Heart left ventricle (tissue), 16 donors: ENCODE measurements at regions not wholly inside any gene's neighbourhood (a gene's known extent, or its start where the extent isn't known, plus 50 kb on each side); places are given as distances from the start of the nearest gene placed in this dataset.
A peak's percentile ranks its signal among the peaks of the same experiment; 100 is the strongest.

Source experiments
- ATAC-seq, 4 donors: fragments of 200-7000 bp; cut with Tn5 transposase; one replicate each; pipeline ENCODE4 v1.9.1; 2020 to 2022; ENCODE audit warnings: moderate library complexity in 4 of 4, mild to moderate bottlenecking in 3 of 4, moderate number of reproducible peaks in 1 of 4
- DNase-seq, 5 donors: peaks; one replicate each; pipeline ENCODE4 v3.0.0-alpha.2; 2020
- H3K27ac ChIP-seq, 12 donors: fragments of 200-600 bp; sonication (generic) in 4 of 12; one replicate each; pipeline versions ENCODE4 v1.5.0 to v1.8.0; 2016 to 2022; ENCODE audit warnings: mild to moderate bottlenecking in 2 of 12
- H3K27me3 ChIP-seq, 9 donors: fragments of 200-600 bp; sonication (generic) in 2 of 9; one replicate each; pipeline versions ENCODE4 v1.5.1 to v1.8.0; 2016 to 2022; ENCODE audit warnings: mild to moderate bottlenecking in 3 of 9
- H3K36me3 ChIP-seq, 9 donors: fragments of 200-600 bp; sonication (generic) in 2 of 9; one replicate each; pipeline versions ENCODE4 v1.5.0 to v1.8.0; 2018 to 2022; ENCODE audit warnings: mild to moderate bottlenecking in 2 of 9
- H3K4me1 ChIP-seq, 12 donors: fragments of 200-600 bp; sonication (generic) in 4 of 12; one replicate each; pipeline versions ENCODE4 v1.5.0 to v1.8.0; 2016 to 2022; ENCODE audit warnings: mild to moderate bottlenecking in 3 of 12
- H3K4me3 ChIP-seq, 12 donors: fragments of 200-600 bp; sonication (generic) in 4 of 12; one replicate each; pipeline versions ENCODE4 v1.5.0 to v1.8.0; 2017 to 2022; ENCODE audit warnings: mild to moderate bottlenecking in 9 of 12, moderate library complexity in 4 of 12
- H3K9me3 ChIP-seq, 12 donors: fragments of 200-600 bp; sonication (generic) in 4 of 12; one replicate each; pipeline versions ENCODE4 v1.5.0 to v1.8.0; 2016 to 2022; ENCODE audit warnings: mild to moderate bottlenecking in 1 of 12
- POLR2A ChIP-seq, 2 donors: fragments of 450-650 bp; IDR thresholded peaks; one replicate each; pipeline ENCODE4 v1.6.1; 2017; ENCODE audit warnings: antibody characterized with exemption in 2 of 2, mild to moderate bottlenecking in 2 of 2, moderate library complexity in 2 of 2
- WGBS, 4 donors: extraction: QIAGEN DNeasy Blood & Tissue Kit in 2 of 4; methylation state at CpG; one replicate each; pipeline versions ENCODE4 v1.1.5 to v1.1.7; 2013 to 2018; 5-methylcytosine and 5-hydroxymethylcytosine counted together
- intact Hi-C, 10 donors: fragments of 100-400 bp; cut with DNase I; formaldehyde crosslinking; loops; one replicate each; pipeline versions ENCODE4 v1.11.1 to v1.14.2; 2022
- TF ChIP-seq, protein P1 (sequence below), 12 donors: fragments of 200-600 bp; sonication (generic) in 4 of 12; IDR thresholded peaks; one replicate each; pipeline versions ENCODE4 v1.5.0 to v1.8.0; 2018 to 2022; ENCODE audit warnings: antibody characterized with exemption in 12 of 12, mild to moderate bottlenecking in 5 of 12
- donor health status: ischemic (EF 13 %, LVEDD 7.1; RV severe dilation, severe dysfunction).
- donor health status: healthy with polysubstance abuse.
- donor health status: DM: no; HTN: yes; CAD: no.
- donor health status: DM: no; HTN: no; CAD: no.
- donor health status: ischemic (EF 25% LVEDD 6.9; RV normal size, moderate dysfunction).
- donor health status: ischemic (EF 25% LVEDD 5.7; RV mildly dilated, moderate dysfunction).
- donor health status: healthy.
- donor health status: DM: yes; HTN: yes; CAD: no.
- donor health status: ischemic (EF 35%, LVEDD 5.7; RV mildly dilated, moderate dysfunction).
- donor health status: nonischemic (EF 11% LVEDD 7.7; RV severe dilation, severe dysfunction).
- donor health status: DM: yes; HTN: yes; CAD: no.
- donor health status: PGD.
- donor health status: ischemic (EF 29% LVEDD 5.4; RV normal size, mild dysfunction).
- donor health status: nonischemic (EF 23%, LVEDD 6.1; RV moderate dilation, normal function).

DNA sequence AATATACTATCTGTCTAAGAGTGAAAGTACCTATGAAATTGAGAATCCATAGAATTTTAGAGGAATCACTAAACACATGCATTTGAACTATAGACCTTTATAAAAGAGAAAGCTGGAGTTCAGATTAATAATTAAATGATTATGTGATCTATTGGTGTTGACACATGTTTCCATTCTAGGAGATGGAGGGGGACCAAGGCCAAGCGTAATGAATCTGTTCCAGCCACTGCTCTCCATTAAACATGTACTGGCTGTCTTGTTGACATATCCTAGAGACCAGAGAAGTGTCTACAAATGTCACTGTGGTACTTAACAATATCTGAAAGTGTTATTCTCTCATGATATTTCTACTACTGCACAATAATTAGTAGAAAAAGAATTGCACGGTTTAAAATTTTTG is 432.4 kb downstream of the BMP2 start:
- H3K4me1 ChIP-seq = no peaks in the 10 kb centered on the region
- ATAC-seq (peak; percentile 69 to 95 (median 92)), DNase-seq (peak in 1 of 5 donors; percentile 29)
- no peak overlapping the region for H3K27ac ChIP-seq
- H3K27me3 ChIP-seq = no peaks in the 10 kb centered on the region
- no peak for TF ChIP-seq POLR2A (IDR thresholded peaks at IDR 0.05)
- TF ChIP-seq, protein P1, sequence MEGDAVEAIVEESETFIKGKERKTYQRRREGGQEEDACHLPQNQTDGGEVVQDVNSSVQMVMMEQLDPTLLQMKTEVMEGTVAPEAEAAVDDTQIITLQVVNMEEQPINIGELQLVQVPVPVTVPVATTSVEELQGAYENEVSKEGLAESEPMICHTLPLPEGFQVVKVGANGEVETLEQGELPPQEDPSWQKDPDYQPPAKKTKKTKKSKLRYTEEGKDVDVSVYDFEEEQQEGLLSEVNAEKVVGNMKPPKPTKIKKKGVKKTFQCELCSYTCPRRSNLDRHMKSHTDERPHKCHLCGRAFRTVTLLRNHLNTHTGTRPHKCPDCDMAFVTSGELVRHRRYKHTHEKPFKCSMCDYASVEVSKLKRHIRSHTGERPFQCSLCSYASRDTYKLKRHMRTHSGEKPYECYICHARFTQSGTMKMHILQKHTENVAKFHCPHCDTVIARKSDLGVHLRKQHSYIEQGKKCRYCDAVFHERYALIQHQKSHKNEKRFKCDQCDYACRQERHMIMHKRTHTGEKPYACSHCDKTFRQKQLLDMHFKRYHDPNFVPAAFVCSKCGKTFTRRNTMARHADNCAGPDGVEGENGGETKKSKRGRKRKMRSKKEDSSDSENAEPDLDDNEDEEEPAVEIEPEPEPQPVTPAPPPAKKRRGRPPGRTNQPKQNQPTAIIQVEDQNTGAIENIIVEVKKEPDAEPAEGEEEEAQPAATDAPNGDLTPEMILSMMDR (IDR thresholded peaks at IDR 0.05) = no peak
- intact Hi-C loops = no loop called here
- H3K36me3 ChIP-seq = no peaks in the 10 kb centered on the region
- H3K9me3 ChIP-seq = no peaks in the 10 kb centered on the region
- no peak overlapping the region for H3K4me3 ChIP-seq
- WGBS, 4 donors = 48 to 82% (median 59%) methylated on average over 2 of the region's 2 CpGs

DNA sequence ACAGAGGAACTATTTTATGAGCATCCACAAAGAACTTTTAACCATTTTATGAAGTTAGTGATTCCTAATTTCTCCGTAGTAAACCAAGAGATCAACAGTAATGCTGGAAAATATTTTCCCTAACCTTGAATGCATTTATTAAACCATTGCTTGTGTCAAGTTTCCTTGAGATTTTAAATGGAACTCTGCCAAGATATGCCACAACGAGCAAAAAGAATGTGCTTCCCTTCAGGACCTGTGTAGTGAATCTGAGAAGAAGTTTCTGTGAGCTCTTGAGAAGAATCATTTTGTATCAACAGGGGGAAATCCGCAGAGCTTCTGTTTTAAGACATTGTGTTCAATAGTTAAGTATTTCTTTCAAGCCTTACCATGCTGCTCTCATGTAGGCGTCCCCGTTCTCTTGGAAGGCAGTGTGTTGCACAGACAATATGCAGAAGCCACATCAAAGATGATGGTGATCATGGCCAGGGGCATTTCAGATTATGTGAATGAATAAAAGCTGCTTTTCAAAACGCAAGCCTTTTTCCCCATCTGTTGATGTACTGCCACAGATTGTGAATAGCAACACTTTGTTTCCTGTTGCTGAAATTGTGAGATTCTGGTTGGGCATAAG is 439.8 kb downstream of the BMP2 start:
- ATAC-seq = no peak
- TF ChIP-seq, protein P1 (IDR thresholded peaks at IDR 0.05) = no peak
- TF ChIP-seq POLR2A (IDR thresholded peaks at IDR 0.05) = no peak
- Histone ChIP-seq H3K4me1 (peaks cover 0 to 17% (median 0%) of the 10 kb centered on the region in 12 donors), H3K27ac (no peak overlapping the region), H3K36me3 (no peaks in the 10 kb centered on the region), H3K27me3 (no peaks in the 10 kb centered on the region), H3K9me3 (peaks cover 0 to 4% (median 0%) of the 10 kb centered on the region in 12 donors), H3K4me3 (no peak overlapping the region)
- 64 to 73% (median 68%) methylated on average over 6 of the region's 6 CpGs for WGBS, 4 donors
- intact Hi-C loops = loop anchor here in 1 of 10 donors (5.0 kb wide), 1 partner anchor 45 kb away; no protein-coding TSS in a partner anchor
- no peak for DNase-seq

DNA sequence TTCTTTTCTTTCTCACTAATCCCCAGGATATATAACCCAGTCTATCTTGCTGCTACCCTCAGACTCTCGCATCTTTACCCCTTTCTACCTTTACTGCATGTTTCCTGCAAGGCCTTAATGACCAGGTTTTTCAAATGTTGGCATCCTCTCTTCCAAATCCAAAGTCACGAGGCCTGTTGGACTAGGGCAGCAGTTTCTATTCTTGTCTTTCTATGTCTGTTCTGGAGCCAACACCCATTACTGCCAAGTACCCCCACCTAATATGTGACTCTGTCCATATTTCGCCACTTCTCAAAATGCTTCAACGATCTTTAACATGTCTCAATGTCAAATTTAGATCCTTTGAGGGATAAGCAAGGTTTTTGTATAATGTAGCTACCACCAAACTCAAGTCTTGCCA is 443.4 kb downstream of the BMP2 start:
- no peak for TF ChIP-seq POLR2A (IDR thresholded peaks at IDR 0.05)
- TF ChIP-seq, protein P1 (IDR thresholded peaks at IDR 0.05) = no peak
- peaks cover 0 to 17% (median 0%) of the 10 kb centered on the region in 12 donors for H3K4me1 ChIP-seq
- DNase-seq (no peak), ATAC-seq (peak; percentile 59 to 64 (median 60))
- intact Hi-C loops = no loop called here
- H3K9me3 ChIP-seq = peaks cover 0 to 4% (median 0%) of the 10 kb centered on the region in 12 donors
- no peak overlapping the region for H3K27ac ChIP-seq
- no peaks in the 10 kb centered on the region for H3K27me3 ChIP-seq
- no peaks in the 10 kb centered on the region for H3K36me3 ChIP-seq
- 48 to 65% (median 54%) methylated on average over 4 of the region's 4 CpGs for WGBS, 4 donors
- H3K4me3 ChIP-seq = no peak overlapping the region

DNA sequence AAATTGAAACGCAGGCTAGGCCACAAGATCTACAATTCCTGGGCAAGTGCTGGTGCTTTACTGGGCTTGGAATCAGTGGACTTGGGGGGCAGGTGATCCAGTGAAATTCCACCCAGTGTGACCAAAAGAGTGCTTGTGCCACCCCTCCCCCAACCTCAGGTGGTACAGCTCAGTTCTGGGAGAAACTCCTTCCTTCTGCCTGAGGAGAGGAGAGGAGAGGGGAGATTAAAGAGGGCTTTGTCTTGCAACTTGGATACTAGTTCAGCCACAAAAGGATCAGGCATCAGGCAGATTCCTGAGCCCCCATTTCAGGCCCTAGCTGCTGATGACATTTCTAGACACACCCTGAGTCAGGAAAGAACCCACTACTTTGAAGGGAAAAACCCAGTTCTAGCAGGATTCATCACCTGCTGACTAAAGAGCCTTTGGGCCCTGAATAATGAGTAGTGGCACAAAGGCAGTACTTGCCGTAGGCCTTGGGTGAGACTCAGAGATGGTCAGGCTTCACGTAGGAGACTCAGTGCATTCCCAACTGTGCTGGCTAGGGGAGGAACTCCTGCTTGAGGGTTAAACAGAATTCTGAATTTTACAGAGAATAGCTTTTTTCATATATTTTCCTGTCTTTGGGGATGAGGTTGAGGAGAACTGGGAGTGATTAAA is 446.7 kb downstream of the BMP2 start:
- WGBS, 4 donors = 74 to 93% (median 77%) methylated on average over 3 of the region's 3 CpGs
- intact Hi-C loops = no loop called here
- ATAC-seq = no peak
- no peak for TF ChIP-seq POLR2A (IDR thresholded peaks at IDR 0.05)
- TF ChIP-seq, protein P1 (IDR thresholded peaks at IDR 0.05) = no peak
- Histone ChIP-seq H3K4me1 (peaks cover 0 to 17% (median 0%) of the 10 kb centered on the region in 12 donors), H3K4me3 (no peak overlapping the region), H3K27ac (no peak overlapping the region), H3K36me3 (no peaks in the 10 kb centered on the region), H3K27me3 (no peaks in the 10 kb centered on the region), H3K9me3 (no peaks in the 10 kb centered on the region)
- DNase-seq = no peak
